Mesothelial cell of epicardium (in vitro differentiated cells): ENCODE measurements at regions not wholly inside any gene's neighbourhood (a gene's known extent, or its start where the extent isn't known, plus 50 kb on each side); places are given as distances from the start of the nearest gene placed in this dataset.
"Not testable (repeated sequence)": the region's sequence is repeated elsewhere in the genome, so short reads cannot be mapped to it uniquely, and the experiment has no call there.

Experiments
- DNase-seq, 2 experiments: peaks; one replicate each; pipeline ENCODE4 v3.0.0; 2021; ENCODE audit warnings: low spot score in 2 of 2; ENCODE audit not compliant: unreplicated experiment in 2 of 2
- H3K27ac Mint-ChIP-seq: 2 replicates; pipeline ENCODE4 v1.8.0; 2021; ENCODE audit warnings: mixed read lengths
- H3K27me3 Mint-ChIP-seq: 2 replicates; pipeline ENCODE4 v1.8.0; 2021; ENCODE audit warnings: low read depth, mixed read lengths
- H3K36me3 Mint-ChIP-seq: 2 replicates; pipeline ENCODE4 v1.8.0; 2021; ENCODE audit warnings: mixed read lengths
- H3K4me1 Mint-ChIP-seq: 2 replicates; pipeline ENCODE4 v1.8.0; 2021; ENCODE audit warnings: mixed read lengths
- H3K4me3 Mint-ChIP-seq: 2 replicates; pipeline ENCODE4 v1.8.0; 2021; ENCODE audit warnings: mild to moderate bottlenecking, moderate library complexity, mixed read lengths
- H3K9me3 Mint-ChIP-seq: 2 replicates; pipeline ENCODE4 v1.8.0; 2021; ENCODE audit warnings: mixed read lengths
- CTCF ChIP-seq: fragments of 200-600 bp; sonication (generic); IDR thresholded peaks from one replicate; pipeline ENCODE4 v1.5.0; 2021; ENCODE audit warnings: antibody characterized with exemption; ENCODE audit not compliant: unreplicated experiment

GRCh38 chr1:189628857-189629256 is 848.8 kb downstream of the BRINP3 start:
- Mint-ChIP-seq H3K36me3 (no peaks in the 10 kb centered on the region), H3K27me3 (no peaks in the 10 kb centered on the region), H3K27ac (no peak overlapping the region), H3K4me1 (peaks cover 13% of the 10 kb centered on the region), H3K4me3 (no peak overlapping the region), H3K9me3 (no peaks in the 10 kb centered on the region)
- no peak for TF ChIP-seq CTCF
- no peak for DNase-seq

- no peak for DNase-seq
- peaks cover 5% of the 10 kb centered on the region for H3K4me1 Mint-ChIP-seq
- H3K27me3 Mint-ChIP-seq = no peaks in the 10 kb centered on the region
- no peak overlapping the region for H3K4me3 Mint-ChIP-seq
- TF ChIP-seq CTCF = no peak
- no peak overlapping the region for H3K27ac Mint-ChIP-seq
- H3K9me3 Mint-ChIP-seq = no peaks in the 10 kb centered on the region
- H3K36me3 Mint-ChIP-seq = no peaks in the 10 kb centered on the region
These were observed 844.0 kb downstream of the BRINP3 start for GRCh38 chr1:189633658-189634057.

GRCh38 chr1:189637041-189637440 is 840.6 kb downstream of the BRINP3 start:
- Mint-ChIP-seq H3K36me3 (no peaks in the 10 kb centered on the region), H3K27me3 (no peaks in the 10 kb centered on the region), H3K4me3 (no peak overlapping the region), H3K27ac (no peak overlapping the region), H3K9me3 (no peaks in the 10 kb centered on the region), H3K4me1 (peaks cover 3% of the 10 kb centered on the region)
- TF ChIP-seq CTCF = no peak
- no peak for DNase-seq

- not testable (repeated sequence) for H3K27ac Mint-ChIP-seq, H3K4me3 Mint-ChIP-seq, H3K36me3 Mint-ChIP-seq, DNase-seq, H3K9me3 Mint-ChIP-seq, H3K27me3 Mint-ChIP-seq, H3K4me1 Mint-ChIP-seq
These were observed 833.5 kb downstream of the BRINP3 start for GRCh38 chr1:189644156-189644555.

GRCh38 chr1:189644970-189645369 is 832.7 kb downstream of the BRINP3 start:
- H3K9me3 Mint-ChIP-seq = peaks cover 7% of the 10 kb centered on the region
- peaks cover 6% of the 10 kb centered on the region for H3K36me3 Mint-ChIP-seq
- H3K27me3 Mint-ChIP-seq = no peaks in the 10 kb centered on the region
- DNase-seq = no peak
- no peak for TF ChIP-seq CTCF
- H3K4me1 Mint-ChIP-seq = peaks cover 5% of the 10 kb centered on the region
- no peak overlapping the region for H3K27ac Mint-ChIP-seq
- no peak overlapping the region for H3K4me3 Mint-ChIP-seq

GRCh38 chr1:189646066-189646465 is 831.6 kb downstream of the BRINP3 start:
- DNase-seq = no peak
- H3K9me3 Mint-ChIP-seq = peaks cover 7% of the 10 kb centered on the region
- no peak for TF ChIP-seq CTCF
- H3K27me3 Mint-ChIP-seq = no peaks in the 10 kb centered on the region
- peaks cover 6% of the 10 kb centered on the region for H3K36me3 Mint-ChIP-seq
- H3K27ac Mint-ChIP-seq = no peak overlapping the region
- peaks cover 5% of the 10 kb centered on the region for H3K4me1 Mint-ChIP-seq
- no peak overlapping the region for H3K4me3 Mint-ChIP-seq
